C1 segment of cervical spinal cord (tissue), 14 donors: ENCODE measurements at regions not wholly inside any gene's neighbourhood (a gene's known extent, or its start where the extent isn't known, plus 50 kb on each side); places are given as distances from the start of the nearest gene placed in this dataset.
A peak's percentile ranks its signal among the peaks of the same experiment; 100 is the strongest.
"Not testable (repeated sequence)": the region's sequence is repeated elsewhere in the genome, so short reads cannot be mapped to it uniquely, and the experiment has no call there.

Experiments used
- DNase-seq, 14 donors: peaks; one replicate each; lab custom pipeline; 2025; lab: John Stamatoyannopoulos, UW

DNA sequence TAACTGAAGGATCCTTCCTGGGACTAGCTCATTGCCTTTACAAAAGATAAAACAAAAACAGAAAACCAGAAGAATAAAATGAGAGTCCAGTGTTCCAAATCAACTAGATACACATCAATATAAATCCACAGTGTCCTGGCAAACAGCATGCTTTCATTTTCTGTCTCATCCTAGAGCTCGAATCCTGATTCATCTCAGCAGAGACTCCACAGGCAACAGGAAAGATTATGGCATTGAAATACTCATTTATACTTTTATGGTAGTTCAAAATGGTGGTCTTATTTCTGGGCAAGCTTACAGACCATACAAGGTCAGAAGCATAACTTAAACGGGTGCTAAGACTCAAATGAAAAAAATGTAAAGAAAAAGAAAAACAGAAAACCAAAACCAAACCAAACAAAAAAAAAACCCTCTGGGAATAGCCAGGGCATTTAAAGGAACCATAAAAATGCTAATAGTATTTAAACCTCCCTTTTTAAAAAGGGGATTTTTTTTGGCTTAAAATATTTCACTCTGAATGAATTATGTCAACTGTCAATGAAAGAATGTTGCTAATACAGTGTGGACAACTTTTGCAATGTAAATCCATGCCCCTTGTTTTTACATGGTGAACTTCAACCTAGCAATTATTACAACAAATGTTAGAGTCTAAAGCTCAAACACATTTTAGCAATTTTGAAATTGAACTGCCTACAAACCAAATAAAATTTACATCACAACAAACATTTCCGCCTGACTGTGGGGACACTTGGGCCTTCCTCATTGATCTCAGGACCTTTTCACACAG is 57.9 kb downstream of the GPR101 start:
- no peak for DNase-seq

DNA sequence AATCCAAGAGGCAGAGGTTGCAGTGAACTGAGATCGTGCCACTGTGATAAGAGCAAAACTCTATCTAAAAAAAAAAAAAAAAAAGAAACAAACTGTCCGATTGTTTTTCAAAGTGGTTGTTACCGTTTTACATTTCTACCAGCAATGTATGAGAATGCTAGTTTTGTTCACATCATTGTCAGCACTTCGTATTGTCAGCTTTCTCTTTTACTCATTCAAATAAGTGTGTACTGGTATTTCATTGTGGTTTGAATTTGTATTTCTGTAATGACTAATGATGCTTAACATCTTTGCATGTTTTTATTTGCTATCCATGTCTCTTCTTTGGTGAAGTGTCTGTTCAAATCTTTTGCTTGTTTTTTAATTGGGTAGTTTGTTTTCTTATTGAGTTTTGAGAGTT is 65.8 kb downstream of the GPR101 start:
- no peak for DNase-seq

DNA sequence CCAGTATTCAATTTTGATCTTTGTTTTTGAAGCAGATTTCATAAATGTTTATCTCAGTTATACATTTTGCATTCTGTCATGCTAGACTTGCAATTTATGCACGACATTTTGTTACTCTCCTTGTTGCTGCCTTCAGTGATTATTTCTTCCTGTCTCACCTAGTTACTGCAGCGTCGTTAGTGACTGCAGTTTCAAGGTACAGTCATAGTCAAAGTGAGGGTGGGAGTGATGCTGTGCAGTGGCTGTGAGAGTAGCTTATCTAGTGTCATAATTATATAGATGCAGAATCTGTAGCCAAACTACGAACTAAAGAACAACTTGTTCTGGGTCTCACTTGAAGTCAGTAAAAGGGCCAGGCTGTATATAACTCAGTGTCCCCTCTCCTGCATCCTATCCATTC is 69.8 kb downstream of the GPR101 start:
- DNase-seq, result no peak

DNA sequence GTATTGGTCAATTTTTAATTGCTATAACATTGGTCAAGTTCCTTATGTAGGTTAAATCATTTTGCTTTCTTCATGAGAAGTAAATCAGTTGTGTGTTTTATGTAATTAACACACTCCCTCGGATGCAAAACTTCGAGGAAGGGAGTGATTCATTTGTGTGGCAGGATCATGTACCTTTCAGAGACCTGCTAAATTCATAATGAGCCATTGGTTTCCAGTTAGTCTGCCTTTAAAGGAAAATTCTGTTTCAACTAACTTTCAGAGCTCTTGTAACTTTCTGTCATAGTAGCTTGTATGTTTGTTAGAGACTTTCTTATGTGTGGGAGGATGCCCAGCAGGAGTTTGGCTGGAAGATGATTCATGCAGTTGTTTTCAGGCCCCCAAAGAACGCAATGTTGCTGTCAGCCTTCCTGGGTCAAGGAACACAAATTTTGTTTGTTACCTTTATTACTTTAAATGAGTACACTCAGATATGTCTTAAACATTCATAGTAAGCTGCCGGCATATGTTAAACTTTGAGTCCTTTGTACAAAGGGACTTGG is 72.1 kb downstream of the GPR101 start:
- no peak for DNase-seq

GRCh38 chrX:136954930-136955329 is 74.4 kb upstream of the RBMX start:
- DNase-seq, result no peak

DNA sequence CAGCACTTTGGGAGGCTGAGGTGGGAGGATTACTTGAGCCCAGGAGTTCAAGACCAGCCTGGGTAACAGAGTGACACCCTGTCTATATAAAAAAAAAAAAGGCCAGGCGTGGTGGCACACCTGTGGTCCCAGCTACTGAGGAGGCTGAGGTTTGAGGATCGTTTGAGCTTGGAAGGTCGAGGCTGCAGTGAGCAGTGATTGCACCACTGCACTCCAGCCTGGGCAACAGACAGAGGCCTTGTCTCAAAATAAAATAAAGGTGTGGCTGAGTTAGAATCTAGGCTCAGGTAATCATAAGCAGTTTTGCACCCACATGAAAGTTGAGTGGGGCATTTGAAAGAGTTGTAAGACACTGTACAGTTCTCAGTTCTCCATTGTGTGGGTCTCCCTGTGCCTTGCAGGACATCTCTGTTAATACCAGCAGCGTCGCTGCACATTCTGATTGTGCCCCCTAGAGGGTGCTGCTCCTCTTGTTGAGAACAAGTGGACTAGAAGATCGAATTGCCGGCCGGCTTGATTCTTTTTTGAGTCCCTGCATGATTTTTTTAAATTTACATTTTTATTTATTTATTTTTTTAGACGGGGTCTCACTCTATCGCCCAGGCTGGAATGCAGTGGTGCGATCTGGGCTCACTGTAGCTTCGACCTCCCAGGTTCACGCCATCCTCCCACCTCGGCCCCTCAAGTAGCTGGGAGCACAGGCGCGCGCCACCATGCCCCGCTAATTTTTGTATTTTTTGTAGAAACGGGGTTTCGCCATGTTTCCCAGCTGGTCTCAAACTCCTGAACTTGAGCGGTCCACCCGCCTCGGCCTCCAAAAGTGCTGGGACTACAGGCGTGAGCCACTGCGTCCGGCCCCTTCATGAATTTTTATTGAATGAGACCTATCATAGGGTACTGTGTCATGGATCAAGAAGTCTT is 73.6 kb upstream of the RBMX start:
- peak in 3 of 14 donors; percentile 8 to 46 (median 9) for DNase-seq

- DNase-seq, result peak in 1 of 14 donors; percentile 49
Measured at GRCh38 chrX:136950211-136950610, 69.7 kb upstream of the RBMX start.

DNA sequence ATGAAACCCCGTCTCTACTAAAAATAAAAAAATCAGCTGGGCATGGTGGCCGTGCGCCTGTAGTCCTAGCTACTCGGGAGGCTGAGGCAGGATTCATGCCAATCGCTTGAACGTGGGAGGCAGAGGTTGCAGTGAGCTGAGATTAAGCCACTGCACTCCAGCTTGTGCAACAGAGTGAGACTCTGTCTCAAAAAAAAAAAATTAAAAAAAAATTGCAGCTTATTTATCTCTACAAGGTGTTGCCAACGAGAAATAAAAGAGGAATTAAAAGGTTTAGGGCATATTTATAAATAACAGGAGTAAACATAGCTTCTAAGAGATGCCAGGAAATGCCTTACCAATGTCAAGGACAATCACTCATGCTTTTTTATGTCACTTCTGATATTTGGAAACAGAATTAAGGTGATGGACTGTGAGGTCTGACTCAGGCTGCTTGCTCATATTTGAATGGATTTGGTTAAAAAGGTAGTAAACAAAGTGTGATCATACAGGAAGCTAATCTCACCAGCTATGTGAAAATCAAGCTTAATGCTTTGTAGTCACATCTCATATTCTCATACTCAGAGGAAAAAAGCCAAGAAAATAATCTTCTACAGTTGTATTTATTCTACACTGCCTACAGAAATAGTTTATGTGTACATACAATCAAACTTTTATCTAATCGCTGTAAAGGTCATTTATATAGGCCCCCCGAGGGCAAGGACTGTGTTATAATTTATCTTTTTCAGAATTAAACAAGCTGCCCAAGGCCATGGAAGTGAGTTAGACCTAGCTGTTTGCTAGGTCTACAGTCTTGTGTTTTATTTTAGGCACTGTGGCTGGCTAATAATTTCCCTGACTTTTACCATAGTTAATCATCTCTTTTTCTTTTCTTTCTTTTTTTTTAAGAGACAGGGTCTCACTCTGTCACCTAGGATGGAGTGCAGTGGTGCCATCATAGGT is 61.1 kb upstream of the RBMX start:
- no peak for DNase-seq

DNA sequence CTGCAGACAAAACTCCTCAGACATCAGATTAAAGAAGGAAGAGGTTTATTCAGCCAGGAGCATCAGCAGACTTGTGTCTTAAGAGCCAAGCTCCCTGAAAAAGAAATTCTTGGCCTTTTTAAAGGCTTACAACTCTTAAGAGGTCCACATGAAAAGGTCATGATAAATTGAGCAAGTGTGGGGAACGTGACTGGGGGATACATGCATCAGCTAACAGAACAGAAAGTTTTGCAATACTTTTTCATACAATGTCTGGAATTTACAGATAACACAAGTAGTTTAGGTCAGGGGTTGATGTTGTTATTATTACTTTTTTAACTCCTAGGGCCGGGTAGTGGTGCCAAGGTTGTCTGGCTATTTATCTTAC is 55.6 kb upstream of the RBMX start:
- no peak for DNase-seq

- not testable (repeated sequence) for DNase-seq
Measured at GRCh38 chrX:136935533-136936182, 55.1 kb upstream of the RBMX start.

DNA sequence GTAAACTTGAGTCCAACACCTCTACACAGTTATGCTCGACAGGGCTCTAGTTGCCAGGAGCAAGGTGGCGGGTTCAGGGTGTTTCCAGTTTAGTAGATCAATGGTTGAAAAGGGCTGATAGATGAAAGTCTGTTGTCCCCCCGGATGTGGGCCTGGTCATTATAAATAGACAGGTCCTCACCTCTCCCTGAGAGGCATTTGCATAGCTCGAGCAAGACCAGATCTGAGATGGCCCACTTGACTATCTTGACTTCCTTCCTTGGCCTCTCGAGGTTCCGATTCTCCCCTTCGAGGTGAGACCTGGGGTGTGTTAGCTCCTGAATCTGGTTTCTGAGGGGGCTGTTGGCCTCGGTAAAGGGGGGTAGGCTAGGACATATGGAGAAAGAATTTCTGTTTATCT is 54.1 kb upstream of the RBMX start:
- not testable (repeated sequence) for DNase-seq

- peak in 1 of 14 donors; percentile 24 for DNase-seq
Measured at GRCh38 chrX:136933611-136934145, 53.2 kb upstream of the RBMX start.

- no peak for DNase-seq
Measured at GRCh38 chrX:136931661-136932060, 51.1 kb upstream of the RBMX start.
